Posterior cingulate gyrus (tissue), 11 donors: ENCODE measurements at regions not wholly inside any gene's neighbourhood (a gene's known extent, or its start where the extent isn't known, plus 50 kb on each side); places are given as distances from the start of the nearest gene placed in this dataset.

Source experiments
- DNase-seq, 10 donors: peaks; one replicate each; pipeline versions ENCODE4 v3.0.0 to v3.0.0-alpha.2; 2020 to 2021; ENCODE audit warnings: mixed read lengths in 3 of 10
- intact Hi-C: fragments of 100-400 bp; cut with DNase I; formaldehyde crosslinking; loops from one replicate; pipeline ENCODE4 v1.15.1; 2023

GRCh38 chr9:115357821-115358220 is 239.9 kb upstream of the TNC start:
- intact Hi-C loops, result no loop called here
- DNase-seq, result no peak

- intact Hi-C loops, result no loop called here
- no peak for DNase-seq
Observed at GRCh38 chr9:115359017-115359780, 241.2 kb upstream of the TNC start.

GRCh38 chr9:115360122-115360521 is 242.2 kb upstream of the TNC start:
- no peak for DNase-seq
- intact Hi-C loops, result no loop called here

- intact Hi-C loops, result no loop called here
- no peak for DNase-seq
Observed at GRCh38 chr9:115362101-115362500, 244.1 kb upstream of the TNC start.

- intact Hi-C loops, result no loop called here
- no peak for DNase-seq
Observed at GRCh38 chr9:115362640-115363039, 244.7 kb upstream of the TNC start.

- intact Hi-C loops, result no loop called here
- DNase-seq, result no peak
Observed at GRCh38 chr9:115364991-115365390, 247.0 kb upstream of the TNC start.

- intact Hi-C loops, result no loop called here
- DNase-seq, result no peak
Observed at GRCh38 chr9:115367321-115367720, 249.4 kb upstream of the TNC start.

- intact Hi-C loops, result no loop called here
- DNase-seq, result no peak
Observed at GRCh38 chr9:115367780-115368525, 250.0 kb upstream of the TNC start.

- intact Hi-C loops, result no loop called here
- no peak for DNase-seq
Observed at GRCh38 chr9:115369322-115369957, 251.5 kb upstream of the TNC start.

- DNase-seq, result no peak
Observed at GRCh38 chr9:115373000-115373709, 255.2 kb upstream of the TNC start.

GRCh38 chr9:115373710-115374045 is 255.7 kb upstream of the TNC start:
- no peak for DNase-seq

More at GRCh38 chr9:115373000-115373709, 255.2 kb upstream of the TNC start:
- intact Hi-C loops, result no loop called here

GRCh38 chr9:115374724-115375268 is 256.8 kb upstream of the TNC start:
- DNase-seq, result no peak

More at GRCh38 chr9:115373710-115374045, 255.7 kb upstream of the TNC start:
- intact Hi-C loops, result no loop called here

GRCh38 chr9:115378241-115378640 is 260.3 kb upstream of the TNC start:
- DNase-seq, result no peak
- intact Hi-C loops, result no loop called here

More at GRCh38 chr9:115374724-115375268, 256.8 kb upstream of the TNC start:
- intact Hi-C loops, result no loop called here

GRCh38 chr9:115378758-115379157 is 260.8 kb upstream of the TNC start:
- no peak for DNase-seq
- intact Hi-C loops, result no loop called here

- peak in 2 of 10 donors; percentile 37 to 59 for DNase-seq
- intact Hi-C loops, result no loop called here
Observed at GRCh38 chr9:115379719-115380118, 261.8 kb upstream of the TNC start.

- DNase-seq, result no peak
- intact Hi-C loops, result no loop called here
Observed at GRCh38 chr9:115382865-115383264, 264.9 kb upstream of the TNC start.

- peak in 1 of 10 donors; percentile 58 for DNase-seq
- intact Hi-C loops, result no loop called here
Observed at GRCh38 chr9:115385383-115386122, 267.6 kb upstream of the TNC start.

- intact Hi-C loops, result no loop called here
- DNase-seq, result no peak
Observed at GRCh38 chr9:115386963-115387770, 269.2 kb upstream of the TNC start.
